Upper lobe of left lung (tissue), 6 donors: ENCODE measurements at regions not wholly inside any gene's neighbourhood (a gene's known extent, or its start where the extent isn't known, plus 50 kb on each side); places are given as distances from the start of the nearest gene placed in this dataset.

ENCODE experiments used
- ATAC-seq, 2 donors: fragments of 200-7000 bp; cut with Tn5 transposase; one replicate each; pipeline ENCODE4 v1.9.1; 2022; ENCODE audit warnings: mild to moderate bottlenecking in 2 of 2, moderate library complexity in 2 of 2; ENCODE audit not compliant: low FRiP score in 2 of 2
- DNase-seq, 2 donors: peaks; one replicate each; pipeline ENCODE4 v3.0.0-alpha.2; 2019 to 2020
- H3K27ac ChIP-seq, 4 donors: fragments of 200-600 bp; sonication (generic); one replicate each; pipeline ENCODE4 v1.5.1; 2016 to 2019
- H3K27me3 ChIP-seq, 4 donors: fragments of 200-600 bp; sonication (generic); one replicate each; pipeline ENCODE4 v1.5.1; 2017 to 2019
- H3K36me3 ChIP-seq, 4 donors: fragments of 200-600 bp; sonication (generic); one replicate each; pipeline ENCODE4 v1.5.1; 2016 to 2019
- H3K4me1 ChIP-seq, 4 donors: fragments of 200-600 bp; sonication (generic); one replicate each; pipeline ENCODE4 v1.5.1; 2018 to 2019
- H3K4me3 ChIP-seq, 4 donors: fragments of 200-600 bp; sonication (generic); one replicate each; pipeline ENCODE4 v1.5.1; 2017 to 2019; ENCODE audit warnings: mild to moderate bottlenecking in 2 of 4, moderate library complexity in 1 of 4
- H3K9me3 ChIP-seq, 4 donors: fragments of 200-600 bp; sonication (generic); one replicate each; pipeline ENCODE4 v1.5.1; 2018 to 2019
- CTCF ChIP-seq, 6 experiments: fragments of 450-650 bp in 4 of 6; fragments of 200-600 bp in 2 of 6; sonication (generic) in 2 of 6; IDR thresholded peaks; one replicate each; pipeline ENCODE4 v1.5.1; 2016 to 2019; ENCODE audit warnings: antibody characterized with exemption in 6 of 6
- EP300 ChIP-seq, 4 donors: sonication (generic); formaldehyde crosslinking; IDR thresholded peaks; one replicate each; pipeline ENCODE4 v1.5.1; 2017; ENCODE audit warnings: antibody characterized with exemption in 4 of 4, control low read depth in 2 of 4
- POLR2A ChIP-seq, 4 donors: fragments of 450-650 bp; IDR thresholded peaks; one replicate each; pipeline ENCODE4 v1.5.1; 2016 to 2017; ENCODE audit warnings: antibody characterized with exemption in 4 of 4, mild to moderate bottlenecking in 2 of 4
- POLR2AphosphoS5 ChIP-seq, 2 donors: sonication (generic); formaldehyde crosslinking; IDR thresholded peaks; one replicate each; pipeline ENCODE4 v1.5.1; 2017; ENCODE audit warnings: antibody characterized with exemption in 2 of 2
- WGBS, 2 donors: methylation state at CpG; one replicate each; pipeline ENCODE4 v1.1.5; 2017 to 2018; 5-methylcytosine and 5-hydroxymethylcytosine counted together
- donor health status: DM: no; HTN: no; CAD: no; lungs with moderate emphysema.
- donor health status: DM: no; HTN: yes; CAD: no; lungs with severe emphysema.

- Histone ChIP-seq H3K27me3 (no peaks in the 10 kb centered on the region), H3K4me1 (no peaks in the 10 kb centered on the region), H3K27ac (no peak overlapping the region), H3K9me3 (peaks cover 4 to 10% (median 7%) of the 10 kb centered on the region in 4 donors), H3K36me3 (no peaks in the 10 kb centered on the region), H3K4me3 (no peak overlapping the region)
- DNase-seq (no peak), ATAC-seq (no peak)
- 96 to 100% methylated on average over 1 of the region's 1 CpG for WGBS, 2 donors
- no peak for TF ChIP-seq POLR2AphosphoS5 (IDR thresholded peaks at IDR 0.05)
- TF ChIP-seq CTCF (IDR thresholded peaks at IDR 0.05): no peak
- TF ChIP-seq POLR2A (IDR thresholded peaks at IDR 0.05): no peak
- TF ChIP-seq EP300 (IDR thresholded peaks at IDR 0.05): no peak
Observed at GRCh38 chr6:22794844-22795243, 225.5 kb downstream of the HDGFL1 start.

- Histone ChIP-seq H3K27me3 (no peaks in the 10 kb centered on the region), H3K36me3 (no peaks in the 10 kb centered on the region), H3K4me1 (no peaks in the 10 kb centered on the region), H3K4me3 (no peak overlapping the region), H3K9me3 (no peaks in the 10 kb centered on the region), H3K27ac (no peak overlapping the region)
- no peak for DNase-seq
- no peak for TF ChIP-seq EP300 (IDR thresholded peaks at IDR 0.05)
- no peak for TF ChIP-seq POLR2A (IDR thresholded peaks at IDR 0.05)
- no peak for TF ChIP-seq CTCF (IDR thresholded peaks at IDR 0.05)
- no peak for TF ChIP-seq POLR2AphosphoS5 (IDR thresholded peaks at IDR 0.05)
- ATAC-seq: no peak
- 68 to 71% methylated on average over 1 of the region's 1 CpG for WGBS, 2 donors
Observed at GRCh38 chr6:22800451-22800850, 231.1 kb downstream of the HDGFL1 start.

GRCh38 chr6:22801831-22802230 is 232.5 kb downstream of the HDGFL1 start:
- Histone ChIP-seq H3K4me1 (no peaks in the 10 kb centered on the region), H3K9me3 (no peaks in the 10 kb centered on the region), H3K27me3 (no peaks in the 10 kb centered on the region), H3K4me3 (no peak overlapping the region), H3K27ac (no peak overlapping the region), H3K36me3 (no peaks in the 10 kb centered on the region)
- 91 to 94% methylated on average over 2 of the region's 2 CpGs for WGBS, 2 donors
- ATAC-seq (no peak), DNase-seq (no peak)
- no peak for TF ChIP-seq POLR2A (IDR thresholded peaks at IDR 0.05)
- TF ChIP-seq CTCF (IDR thresholded peaks at IDR 0.05): no peak
- TF ChIP-seq POLR2AphosphoS5 (IDR thresholded peaks at IDR 0.05): no peak
- no peak for TF ChIP-seq EP300 (IDR thresholded peaks at IDR 0.05)

- no peak overlapping the region for H3K4me3 ChIP-seq
- no peak for ATAC-seq
- no peak overlapping the region for H3K27ac ChIP-seq
Observed at GRCh38 chr6:22804620-22805261, 235.4 kb downstream of the HDGFL1 start.

More at GRCh38 chr6:22804620-22805261, 235.4 kb downstream of the HDGFL1 start:
- no peaks in the 10 kb centered on the region for H3K36me3 ChIP-seq
- no peak for TF ChIP-seq CTCF (IDR thresholded peaks at IDR 0.05)
- no peak for TF ChIP-seq POLR2AphosphoS5 (IDR thresholded peaks at IDR 0.05)
- no peak for TF ChIP-seq POLR2A (IDR thresholded peaks at IDR 0.05)
- TF ChIP-seq EP300 (IDR thresholded peaks at IDR 0.05): no peak
- H3K27me3 ChIP-seq: no peaks in the 10 kb centered on the region
- 66 to 74% methylated on average over 6 of the region's 6 CpGs for WGBS, 2 donors
- DNase-seq: no peak
- H3K9me3 ChIP-seq: no peaks in the 10 kb centered on the region
- no peaks in the 10 kb centered on the region for H3K4me1 ChIP-seq
